RWPE2 (cell line): ENCODE measurements at regions not wholly inside any gene's neighbourhood (a gene's known extent, or its start where the extent isn't known, plus 50 kb on each side); places are given as distances from the start of the nearest gene placed in this dataset.

ENCODE experiments used
- ATAC-seq: fragments of 200-7000 bp; cut with Tn5 transposase; 3 replicates; pipeline ENCODE4 v1.9.1; 2021; ENCODE audit warnings: low read depth
- DNase-seq: peaks from one replicate; pipeline ENCODE4 v3.0.0-alpha.2; 2020; ENCODE audit warnings: low spot score
- H3K27ac ChIP-seq: fragments of 450-650 bp; 2 replicates; pipeline ENCODE4 v1.5.1; 2017; ENCODE audit warnings: mild to moderate bottlenecking; ENCODE audit not compliant: poor library complexity, severe bottlenecking
- H3K27me3 ChIP-seq: fragments of 250-450 bp; sonication (Bioruptor Pico); 2 replicates; pipeline ENCODE4 v1.5.1; 2021; ENCODE audit warnings: mild to moderate bottlenecking, moderate library complexity; ENCODE audit not compliant: insufficient read depth, poor library complexity, severe bottlenecking
- H3K36me3 ChIP-seq: fragments of 250-450 bp; sonication (Bioruptor Pico); 2 replicates; pipeline ENCODE4 v1.5.1; 2020; ENCODE audit warnings: low read depth, mild to moderate bottlenecking, moderate library complexity
- H3K4me1 ChIP-seq: fragments of 250-450 bp; sonication (Bioruptor Pico); 2 replicates; pipeline ENCODE4 v1.5.1; 2021; ENCODE audit warnings: mild to moderate bottlenecking, moderate library complexity; ENCODE audit not compliant: insufficient read depth, poor library complexity, severe bottlenecking
- H3K4me3 ChIP-seq: fragments of 250-450 bp; sonication (Bioruptor Pico); 2 replicates; pipeline ENCODE4 v1.5.1; 2021; ENCODE audit warnings: mild to moderate bottlenecking, moderate library complexity; ENCODE audit not compliant: severe bottlenecking
- H3K9me3 ChIP-seq: fragments of 250-450 bp; sonication (Bioruptor Pico); 2 replicates; pipeline ENCODE4 v1.5.1; 2021; ENCODE audit warnings: mild to moderate bottlenecking, moderate library complexity; ENCODE audit not compliant: severe bottlenecking
- TF ChIP-seq, protein P1 (sequence below): fragments of 450-650 bp; IDR thresholded peaks from one replicate; pipeline ENCODE4 v1.5.1; 2017; ENCODE audit warnings: mild to moderate bottlenecking, moderate library complexity; ENCODE audit not compliant: poor library complexity, severe bottlenecking

DNA sequence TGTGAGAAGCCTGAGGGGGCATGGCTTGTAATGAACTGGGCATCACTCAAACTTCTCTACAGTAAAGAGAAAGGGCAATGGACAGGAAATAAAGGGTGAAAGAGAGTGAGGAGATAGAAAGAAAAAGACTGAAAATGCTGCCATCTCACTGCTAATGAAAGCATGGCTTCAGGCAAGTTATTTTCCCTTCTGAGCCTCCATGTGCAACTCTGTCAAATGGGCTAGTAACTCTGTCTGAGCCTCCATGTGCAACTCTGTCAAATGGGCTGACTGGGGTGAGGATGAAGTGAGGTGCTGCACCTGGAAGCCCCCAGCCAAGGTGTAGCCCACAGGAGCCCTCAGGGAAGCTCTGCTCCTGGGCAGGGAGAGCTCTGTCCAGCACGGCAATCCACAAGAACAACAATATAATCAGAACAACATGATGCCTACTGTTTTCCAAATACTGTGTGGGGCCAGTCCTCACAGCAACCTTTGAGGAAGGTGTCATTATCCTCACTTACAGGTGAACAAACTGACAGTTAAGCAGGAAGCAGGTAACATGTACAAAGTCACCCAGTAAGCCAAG lies 73.8 kb upstream of the XPA start:
- ATAC-seq (no peak), DNase-seq (no peak)
- no peaks in the 10 kb centered on the region for H3K27me3 ChIP-seq
- peaks cover 2% of the 10 kb centered on the region for H3K9me3 ChIP-seq
- H3K27ac ChIP-seq, result no peak overlapping the region
- TF ChIP-seq, protein P1, sequence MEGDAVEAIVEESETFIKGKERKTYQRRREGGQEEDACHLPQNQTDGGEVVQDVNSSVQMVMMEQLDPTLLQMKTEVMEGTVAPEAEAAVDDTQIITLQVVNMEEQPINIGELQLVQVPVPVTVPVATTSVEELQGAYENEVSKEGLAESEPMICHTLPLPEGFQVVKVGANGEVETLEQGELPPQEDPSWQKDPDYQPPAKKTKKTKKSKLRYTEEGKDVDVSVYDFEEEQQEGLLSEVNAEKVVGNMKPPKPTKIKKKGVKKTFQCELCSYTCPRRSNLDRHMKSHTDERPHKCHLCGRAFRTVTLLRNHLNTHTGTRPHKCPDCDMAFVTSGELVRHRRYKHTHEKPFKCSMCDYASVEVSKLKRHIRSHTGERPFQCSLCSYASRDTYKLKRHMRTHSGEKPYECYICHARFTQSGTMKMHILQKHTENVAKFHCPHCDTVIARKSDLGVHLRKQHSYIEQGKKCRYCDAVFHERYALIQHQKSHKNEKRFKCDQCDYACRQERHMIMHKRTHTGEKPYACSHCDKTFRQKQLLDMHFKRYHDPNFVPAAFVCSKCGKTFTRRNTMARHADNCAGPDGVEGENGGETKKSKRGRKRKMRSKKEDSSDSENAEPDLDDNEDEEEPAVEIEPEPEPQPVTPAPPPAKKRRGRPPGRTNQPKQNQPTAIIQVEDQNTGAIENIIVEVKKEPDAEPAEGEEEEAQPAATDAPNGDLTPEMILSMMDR, result no peak
- H3K4me1 ChIP-seq, result peaks cover 15% of the 10 kb centered on the region
- H3K4me3 ChIP-seq, result no peak overlapping the region
- no peaks in the 10 kb centered on the region for H3K36me3 ChIP-seq

DNA sequence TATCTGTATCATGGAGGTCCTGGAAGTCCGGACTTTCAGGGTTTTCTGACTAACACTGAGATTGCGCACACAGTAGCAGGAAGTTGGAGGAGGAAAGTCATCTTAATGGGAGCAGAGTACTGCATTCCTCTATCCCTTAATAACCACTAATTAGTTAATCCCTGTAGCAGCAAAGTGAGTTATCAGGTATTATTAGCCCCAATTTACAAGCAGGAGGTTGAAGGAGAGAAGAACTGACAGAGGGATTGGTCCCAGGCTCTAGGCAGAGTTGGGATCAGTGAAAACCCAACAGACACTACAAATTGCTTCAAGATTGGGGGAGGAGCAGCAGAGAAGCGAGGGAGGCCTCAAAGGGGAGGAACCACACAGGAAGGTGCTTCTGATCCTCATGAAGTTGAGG lies 74.5 kb upstream of the XPA start:
- TF ChIP-seq, protein P1, result no peak
- peaks cover 2% of the 10 kb centered on the region for H3K9me3 ChIP-seq
- no peaks in the 10 kb centered on the region for H3K27me3 ChIP-seq
- DNase-seq (no peak), ATAC-seq (no peak)
- no peak overlapping the region for H3K27ac ChIP-seq
- H3K36me3 ChIP-seq, result no peaks in the 10 kb centered on the region
- H3K4me1 ChIP-seq, result peaks cover 15% of the 10 kb centered on the region
- no peak overlapping the region for H3K4me3 ChIP-seq

DNA sequence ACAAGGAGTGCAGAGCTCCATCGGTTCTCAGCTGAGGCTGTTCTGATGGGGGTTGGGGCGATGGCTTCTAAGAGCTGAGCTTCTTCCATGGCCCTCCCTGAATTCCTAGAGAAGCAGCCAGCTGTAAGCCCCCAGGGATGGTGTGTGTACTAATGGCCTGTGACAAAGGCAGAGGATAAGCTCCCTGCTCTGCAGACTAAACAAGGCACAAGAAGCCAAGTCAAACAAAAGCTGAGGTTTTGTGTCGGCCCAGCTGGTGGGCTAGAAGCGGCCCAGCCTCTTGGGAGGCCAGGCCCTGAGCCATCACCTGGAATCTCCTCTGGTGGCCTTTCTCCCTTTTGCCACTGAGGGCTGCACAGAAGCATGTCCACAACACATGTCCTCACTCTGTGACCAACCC lies 75.0 kb upstream of the XPA start:
- no peak overlapping the region for H3K27ac ChIP-seq
- peaks cover 2% of the 10 kb centered on the region for H3K9me3 ChIP-seq
- H3K4me1 ChIP-seq, result peaks cover 15% of the 10 kb centered on the region
- DNase-seq, result no peak
- no peaks in the 10 kb centered on the region for H3K27me3 ChIP-seq
- no peak overlapping the region for H3K4me3 ChIP-seq
- ATAC-seq, result no peak
- H3K36me3 ChIP-seq, result no peaks in the 10 kb centered on the region
- TF ChIP-seq, protein P1, result no peak

DNA sequence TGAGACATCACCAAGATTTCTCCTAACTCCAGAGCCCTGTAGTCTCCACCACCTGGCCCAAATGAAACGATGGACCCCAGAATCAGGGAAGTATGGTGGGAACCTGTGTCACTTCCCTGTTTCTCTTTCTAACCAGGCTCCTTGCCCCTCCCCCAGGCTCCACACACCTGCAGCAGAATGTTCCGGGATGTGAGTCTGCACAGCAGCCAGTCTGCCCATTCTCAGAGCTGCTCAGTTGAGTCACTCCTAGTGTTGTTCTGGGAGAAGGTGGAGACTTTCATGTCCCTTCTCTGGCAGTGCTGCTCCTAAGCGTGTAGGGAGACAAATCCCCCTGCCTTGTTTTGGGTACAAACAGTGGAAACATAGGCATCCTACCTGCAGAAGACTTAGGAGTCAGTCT lies 76.0 kb upstream of the XPA start:
- peaks cover 2% of the 10 kb centered on the region for H3K9me3 ChIP-seq
- H3K27ac ChIP-seq, result no peak overlapping the region
- H3K36me3 ChIP-seq, result no peaks in the 10 kb centered on the region
- ATAC-seq, result no peak
- DNase-seq, result no peak
- H3K4me1 ChIP-seq, result peaks cover 15% of the 10 kb centered on the region
- H3K27me3 ChIP-seq, result no peaks in the 10 kb centered on the region
- TF ChIP-seq, protein P1, result no peak
- H3K4me3 ChIP-seq, result no peak overlapping the region

DNA sequence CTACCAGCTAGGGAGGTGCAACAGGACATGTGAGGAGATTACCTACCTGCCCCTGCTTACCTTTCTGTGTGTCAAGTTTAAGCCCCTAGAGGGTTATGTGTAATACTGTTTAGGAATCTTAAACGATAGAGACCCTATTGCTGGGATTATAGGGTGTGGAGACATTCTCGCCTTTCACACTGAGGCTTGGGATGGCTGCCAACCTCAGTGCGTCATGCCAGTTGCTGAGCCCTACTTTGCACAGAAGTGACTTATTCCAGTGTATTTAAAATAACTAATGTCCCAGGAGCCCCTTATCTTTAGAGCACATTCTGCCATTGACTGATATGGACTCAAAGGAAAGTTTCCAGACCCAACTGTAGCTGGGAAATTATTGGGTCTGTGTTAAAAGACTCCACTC lies 76.6 kb upstream of the XPA start:
- DNase-seq (no peak), ATAC-seq (peak; percentile 78)
- H3K4me1 ChIP-seq, result peaks cover 12% of the 10 kb centered on the region

More for the DNA sequence above, 76.6 kb upstream of the XPA start:
- Histone ChIP-seq H3K9me3 (peaks cover 5% of the 10 kb centered on the region), H3K27me3 (no peaks in the 10 kb centered on the region), H3K4me3 (no peak overlapping the region), H3K27ac (no peak overlapping the region), H3K36me3 (no peaks in the 10 kb centered on the region)
- TF ChIP-seq, protein P1, result no peak
